Ovary (tissue), 3 donors: ENCODE measurements at regions not wholly inside any gene's neighbourhood (a gene's known extent, or its start where the extent isn't known, plus 50 kb on each side); places are given as distances from the start of the nearest gene placed in this dataset.

Experiments
- EP300 ChIP-seq: sonication (generic); formaldehyde crosslinking; IDR thresholded peaks from one replicate; pipeline ENCODE4 v1.6.1; 2017; ENCODE audit warnings: antibody characterized with exemption
- TF ChIP-seq, protein P1 (sequence below), 3 donors: fragments of 450-650 bp in 2 of 3; fragments of 200-600 bp in 1 of 3; IDR thresholded peaks; one replicate each; pipeline versions ENCODE4 v1.5.1 to v1.8.0; 2016 to 2022; ENCODE audit warnings: antibody characterized with exemption in 3 of 3, mild to moderate bottlenecking in 1 of 3
- donor health status: DM: no; HTN: no; CAD: no.

DNA sequence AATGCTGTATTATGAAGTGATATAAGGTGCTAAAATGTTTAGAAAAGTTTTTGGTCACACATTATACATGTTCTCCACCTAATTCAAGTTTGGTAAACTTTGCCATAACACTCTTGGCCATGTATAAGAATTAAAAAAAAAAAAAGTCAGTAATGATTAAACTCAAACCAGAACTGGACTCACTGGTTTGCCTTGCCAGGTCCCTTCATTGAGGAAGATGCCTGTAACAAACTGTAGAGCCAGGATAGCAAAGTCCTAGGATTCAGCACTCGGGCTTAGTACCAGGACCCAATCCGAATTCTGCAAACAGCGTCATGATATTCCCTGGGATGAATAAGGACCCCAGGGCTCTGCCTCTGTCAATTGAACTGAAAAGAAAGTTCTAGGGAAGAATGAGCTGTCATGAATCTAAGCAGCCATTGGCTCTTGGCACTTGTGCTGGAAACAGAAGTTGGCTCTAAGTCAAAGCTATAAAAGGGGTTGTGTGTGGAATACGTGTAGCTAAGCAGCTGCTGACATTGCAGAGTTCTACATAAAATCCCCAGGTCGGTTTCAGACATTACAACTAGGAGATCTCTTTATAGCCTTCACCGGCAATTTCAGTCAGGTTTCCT, 216.9 kb downstream of the C7orf25 start:
- TF ChIP-seq, protein P1, sequence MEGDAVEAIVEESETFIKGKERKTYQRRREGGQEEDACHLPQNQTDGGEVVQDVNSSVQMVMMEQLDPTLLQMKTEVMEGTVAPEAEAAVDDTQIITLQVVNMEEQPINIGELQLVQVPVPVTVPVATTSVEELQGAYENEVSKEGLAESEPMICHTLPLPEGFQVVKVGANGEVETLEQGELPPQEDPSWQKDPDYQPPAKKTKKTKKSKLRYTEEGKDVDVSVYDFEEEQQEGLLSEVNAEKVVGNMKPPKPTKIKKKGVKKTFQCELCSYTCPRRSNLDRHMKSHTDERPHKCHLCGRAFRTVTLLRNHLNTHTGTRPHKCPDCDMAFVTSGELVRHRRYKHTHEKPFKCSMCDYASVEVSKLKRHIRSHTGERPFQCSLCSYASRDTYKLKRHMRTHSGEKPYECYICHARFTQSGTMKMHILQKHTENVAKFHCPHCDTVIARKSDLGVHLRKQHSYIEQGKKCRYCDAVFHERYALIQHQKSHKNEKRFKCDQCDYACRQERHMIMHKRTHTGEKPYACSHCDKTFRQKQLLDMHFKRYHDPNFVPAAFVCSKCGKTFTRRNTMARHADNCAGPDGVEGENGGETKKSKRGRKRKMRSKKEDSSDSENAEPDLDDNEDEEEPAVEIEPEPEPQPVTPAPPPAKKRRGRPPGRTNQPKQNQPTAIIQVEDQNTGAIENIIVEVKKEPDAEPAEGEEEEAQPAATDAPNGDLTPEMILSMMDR (IDR thresholded peaks at IDR 0.05): no peak
- TF ChIP-seq EP300: no peak
